AG04449 (cell line): ENCODE measurements at regions not wholly inside any gene's neighbourhood (a gene's known extent, or its start where the extent isn't known, plus 50 kb on each side); places are given as distances from the start of the nearest gene placed in this dataset.

ENCODE experiments used
- CTCF ChIA-PET: fragments of 350-600 bp; formaldehyde crosslinking; extraction: SDS; loops from one replicate; lab custom pipeline; 2021; ENCODE audit warnings: antibody characterized with exemption; lab: Yijun Ruan, JAX
- POLR2A ChIA-PET: fragments of 400-600, 350-600 bp; formaldehyde crosslinking; extraction: SDS; loops from one replicate; lab custom pipeline; 2020; ENCODE audit warnings: antibody characterized with exemption, inconsistent platforms; lab: Yijun Ruan, JAX
- DNase-seq: peaks from one replicate; pipeline ENCODE4 v3.0.0-alpha.2; 2010; ENCODE audit warnings: low read depth, low spot score
- H3K4me3 ChIP-seq: 2 replicates; pipeline ENCODE4 v1.5.1; 2011; ENCODE audit warnings: low read depth, mild to moderate bottlenecking, control low read depth, low read length
- TF ChIP-seq, protein P1 (sequence below): IDR thresholded peaks from one replicate; pipeline ENCODE4 v1.5.1; 2011; ENCODE audit warnings: mild to moderate bottlenecking, moderate library complexity, low read length, control low read depth, inconsistent platforms; ENCODE audit not compliant: insufficient read depth; ENCODE audit errors: missing control alignments

DNA sequence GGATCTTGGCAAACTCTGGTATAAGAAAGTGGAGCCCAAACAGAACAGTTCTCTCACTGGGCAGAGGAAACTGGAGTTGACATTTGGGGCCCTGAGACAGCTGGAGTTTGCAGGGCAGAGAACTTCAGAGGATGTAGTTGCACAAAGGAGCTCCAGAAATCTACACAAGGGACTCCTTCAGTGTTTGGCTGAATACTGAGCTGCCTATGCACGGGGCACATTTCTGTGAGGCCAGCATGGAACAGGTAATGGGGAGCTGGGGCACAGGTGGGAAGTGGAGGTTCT is 169.3 kb downstream of the ANKRD60 start:
- no peak for DNase-seq
- CTCF ChIA-PET: interaction anchor here (0.6 to 1.5 kb wide), 3 partner anchors 14 to 408 kb away, joined by 4 to 5 read pairs (median 4); no protein-coding TSS in a partner anchor
- TF ChIP-seq, protein P1, sequence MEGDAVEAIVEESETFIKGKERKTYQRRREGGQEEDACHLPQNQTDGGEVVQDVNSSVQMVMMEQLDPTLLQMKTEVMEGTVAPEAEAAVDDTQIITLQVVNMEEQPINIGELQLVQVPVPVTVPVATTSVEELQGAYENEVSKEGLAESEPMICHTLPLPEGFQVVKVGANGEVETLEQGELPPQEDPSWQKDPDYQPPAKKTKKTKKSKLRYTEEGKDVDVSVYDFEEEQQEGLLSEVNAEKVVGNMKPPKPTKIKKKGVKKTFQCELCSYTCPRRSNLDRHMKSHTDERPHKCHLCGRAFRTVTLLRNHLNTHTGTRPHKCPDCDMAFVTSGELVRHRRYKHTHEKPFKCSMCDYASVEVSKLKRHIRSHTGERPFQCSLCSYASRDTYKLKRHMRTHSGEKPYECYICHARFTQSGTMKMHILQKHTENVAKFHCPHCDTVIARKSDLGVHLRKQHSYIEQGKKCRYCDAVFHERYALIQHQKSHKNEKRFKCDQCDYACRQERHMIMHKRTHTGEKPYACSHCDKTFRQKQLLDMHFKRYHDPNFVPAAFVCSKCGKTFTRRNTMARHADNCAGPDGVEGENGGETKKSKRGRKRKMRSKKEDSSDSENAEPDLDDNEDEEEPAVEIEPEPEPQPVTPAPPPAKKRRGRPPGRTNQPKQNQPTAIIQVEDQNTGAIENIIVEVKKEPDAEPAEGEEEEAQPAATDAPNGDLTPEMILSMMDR: no peak
- POLR2A ChIA-PET: no interaction called here
- H3K4me3 ChIP-seq: no peak overlapping the region

DNA sequence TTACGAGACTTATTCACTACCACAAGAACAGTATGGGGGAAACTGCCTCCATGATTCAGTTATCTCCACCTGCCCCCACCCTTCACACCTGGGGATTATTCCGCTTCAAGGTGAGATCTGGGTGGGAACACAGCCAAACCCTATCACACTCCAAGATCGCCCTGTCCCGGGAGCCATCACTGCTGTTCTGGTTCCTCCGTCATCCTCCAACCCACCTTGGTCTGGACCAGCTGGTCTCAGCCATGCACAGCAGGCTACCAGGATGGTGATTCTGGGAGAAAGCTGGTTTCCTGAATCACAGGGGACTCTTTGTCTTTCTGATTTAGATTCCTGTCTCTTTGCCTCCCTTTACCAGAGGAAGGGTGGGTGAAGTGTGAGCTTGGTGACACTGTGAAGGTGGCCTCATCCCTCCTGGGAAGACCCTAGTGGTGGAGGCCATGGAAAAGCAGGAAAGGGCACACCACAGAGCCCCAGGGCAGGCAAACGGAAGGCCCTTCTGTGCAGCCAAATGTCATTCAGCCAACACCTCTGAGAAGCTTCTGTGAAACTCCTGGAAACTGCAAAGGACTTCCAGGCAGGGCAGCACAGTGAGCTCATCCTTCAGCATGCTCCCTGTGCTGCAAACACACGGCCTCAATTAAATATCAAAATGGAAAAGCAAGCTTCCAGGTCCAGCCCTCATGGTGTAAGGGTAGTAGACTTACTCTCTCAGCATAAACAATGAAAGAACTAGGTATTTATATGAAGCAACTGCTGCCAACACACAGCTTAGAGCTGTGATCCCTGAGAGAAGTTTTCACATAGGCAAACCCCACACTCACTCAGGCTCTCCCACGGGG is 169.8 kb downstream of the ANKRD60 start:
- POLR2A ChIA-PET: no interaction called here

DNA sequence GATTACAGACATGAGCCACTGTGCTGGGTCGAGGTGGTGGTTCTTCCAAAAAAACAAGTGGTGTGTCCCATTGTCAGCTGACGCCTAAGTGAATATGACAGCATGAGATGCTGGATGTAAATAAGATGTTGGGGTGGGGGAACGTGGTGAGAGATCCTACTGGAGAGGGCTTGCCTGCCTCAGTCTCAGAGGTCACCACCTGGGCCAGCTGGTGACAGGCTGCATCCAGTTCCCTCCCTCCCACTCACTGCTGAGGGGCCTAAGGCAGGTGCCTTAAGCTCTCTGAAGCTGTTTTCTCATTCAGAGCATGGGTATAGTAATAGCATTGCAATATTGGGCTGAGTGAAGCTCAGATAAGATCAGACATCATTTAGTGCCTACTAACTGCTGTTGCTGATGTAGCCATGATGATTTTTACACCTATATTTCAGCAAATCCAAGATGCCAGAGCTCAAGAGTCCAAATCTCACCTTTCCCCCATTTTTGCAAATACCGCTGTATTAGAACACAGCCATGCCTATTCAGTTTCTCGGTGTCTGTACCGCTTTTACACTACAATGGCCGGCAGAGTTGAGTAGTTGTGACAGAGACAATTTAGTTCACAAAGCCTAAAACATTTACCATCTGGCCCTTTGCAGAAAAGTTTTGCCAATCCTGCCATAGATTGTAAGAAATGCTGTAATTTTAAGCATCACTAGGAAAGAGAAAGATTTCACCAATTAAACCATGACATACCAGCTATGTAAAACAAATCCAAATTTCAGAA is 171.3 kb downstream of the ANKRD60 start:
- CTCF ChIA-PET: no interaction called here
- no peak overlapping the region for H3K4me3 ChIP-seq
- DNase-seq: no peak
- POLR2A ChIA-PET: no interaction called here
- TF ChIP-seq, protein P1: no peak

More for the DNA sequence above, 169.8 kb downstream of the ANKRD60 start:
- H3K4me3 ChIP-seq: no peak overlapping the region
- CTCF ChIA-PET: interaction anchor here (0.6 to 1.5 kb wide), 3 partner anchors 13 to 407 kb away, joined by 4 to 5 read pairs (median 4); no protein-coding TSS in a partner anchor
- no peak for DNase-seq
- TF ChIP-seq, protein P1: no peak

DNA sequence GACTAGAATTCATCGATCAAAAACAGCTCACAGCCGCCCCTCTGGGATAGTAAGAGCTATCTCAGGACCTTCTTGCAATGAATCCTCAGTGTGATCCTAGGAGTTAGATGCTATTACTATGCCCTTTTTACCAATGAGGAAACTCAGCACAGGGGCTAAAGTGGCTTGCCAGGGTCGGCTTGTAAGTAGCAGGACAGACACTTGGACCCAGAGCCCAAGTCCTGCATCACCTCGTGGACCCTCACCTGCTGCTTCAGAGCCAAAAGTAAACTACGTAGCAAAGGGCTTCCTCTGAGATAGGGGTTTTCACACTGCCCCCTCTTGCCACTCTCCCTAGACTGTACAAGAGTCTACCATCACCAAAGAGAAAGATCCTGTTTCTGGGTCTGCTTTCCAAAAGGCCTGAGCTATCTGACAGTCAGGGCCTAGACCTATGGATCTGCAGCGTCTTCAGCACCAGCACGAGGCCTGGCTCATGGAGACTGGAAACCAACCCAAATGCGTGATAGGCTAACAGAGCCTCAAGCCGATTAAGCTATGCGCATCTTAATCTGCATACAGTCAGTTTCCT is 172.3 kb downstream of the ANKRD60 start:
- DNase-seq: no peak
- H3K4me3 ChIP-seq: no peak overlapping the region
- TF ChIP-seq, protein P1: no peak
- CTCF ChIA-PET: no interaction called here
- POLR2A ChIA-PET: no interaction called here

DNA sequence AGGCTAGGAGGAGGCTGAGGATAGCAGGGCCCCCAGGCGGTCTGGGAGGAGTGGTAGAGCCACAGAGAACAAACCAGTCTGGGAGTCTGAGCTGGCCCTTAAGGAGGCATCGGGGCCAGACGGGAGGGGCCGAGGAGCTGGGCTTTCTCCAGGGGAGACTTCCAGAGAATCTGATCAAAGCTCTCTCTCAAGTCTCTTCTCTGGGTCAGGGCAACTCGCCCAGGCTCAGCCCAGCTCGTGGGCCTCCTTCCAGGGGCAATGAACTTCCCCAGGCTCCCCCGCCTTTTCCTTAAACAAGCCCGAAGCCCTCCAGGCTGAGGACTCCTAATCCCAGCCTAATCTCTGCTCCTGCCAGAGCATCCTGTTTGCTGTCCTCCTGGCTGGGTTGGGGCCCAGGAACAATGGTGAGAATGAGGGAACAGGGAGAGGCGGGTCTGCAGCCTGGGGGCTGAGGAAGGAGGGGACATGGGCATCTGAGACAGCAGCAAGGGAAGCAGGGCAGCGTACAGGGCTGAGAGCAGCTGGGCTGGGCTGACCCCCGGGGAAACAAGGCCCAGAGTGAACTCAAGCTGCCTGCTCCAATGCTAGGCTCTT is 173.6 kb downstream of the ANKRD60 start:
- no peak for DNase-seq
- POLR2A ChIA-PET: no interaction called here
- CTCF ChIA-PET: interaction anchor here (1.3 kb wide), 1 partner anchor 32 kb away, joined by 3 read pairs; no protein-coding TSS in a partner anchor
- TF ChIP-seq, protein P1: no peak
- H3K4me3 ChIP-seq: no peak overlapping the region
